Adrenal gland (tissue), 9 donors: ENCODE measurements at regions not wholly inside any gene's neighbourhood (a gene's known extent, or its start where the extent isn't known, plus 50 kb on each side); places are given as distances from the start of the nearest gene placed in this dataset.

ENCODE experiments used
- DNase-seq, 7 donors: peaks; one replicate each; pipeline ENCODE4 v3.0.0-alpha.2; 2019 to 2020
- H3K27ac ChIP-seq, 5 donors: fragments of 200-600 bp; sonication (generic) in 4 of 5; 1 replicate in 3 of 5; 2 replicates in 2 of 5; pipeline versions ENCODE4 v1.5.1 to v1.8.0; 2016 to 2020; ENCODE audit warnings: mild to moderate bottlenecking in 1 of 5
- H3K27me3 ChIP-seq: fragments of 200-600 bp; 2 replicates; pipeline ENCODE4 v1.8.0; 2021
- H3K36me3 ChIP-seq, 2 donors: fragments of 200-600 bp; replicated peaks in 1 of 2; 1 replicate in 1 of 2; 2 replicates in 1 of 2; pipeline versions ENCODE4 v1.5.1 to v1.8.0; 2018 to 2022
- H3K4me1 ChIP-seq, 2 donors: fragments of 200-600 bp; replicated peaks in 1 of 2; 1 replicate in 1 of 2; 2 replicates in 1 of 2; pipeline versions ENCODE4 v1.5.1 to v1.8.0; 2018 to 2021
- H3K4me3 ChIP-seq, 4 donors: fragments of 200-600 bp; sonication (generic) in 3 of 4; one replicate each; pipeline ENCODE4 v1.5.1; 2016 to 2018
- H3K9me3 ChIP-seq, 3 donors: fragments of 200-600 bp; sonication (generic) in 1 of 3; replicated peaks in 1 of 3; 1 replicate in 2 of 3; 2 replicates in 1 of 3; pipeline versions ENCODE4 v1.5.1 to v1.8.0; 2016 to 2021
- POLR2A ChIP-seq, 2 donors: fragments of 450-650 bp; IDR thresholded peaks; one replicate each; pipeline ENCODE4 v1.6.1; 2017; ENCODE audit warnings: antibody characterized with exemption in 2 of 2, mild to moderate bottlenecking in 2 of 2, moderate library complexity in 1 of 2
- WGBS, 4 donors: extraction: QIAGEN DNeasy Blood & Tissue Kit in 2 of 4; methylation state at CpG; one replicate each; pipeline versions ENCODE4 v1.1.5 to v1.1.7; 2013 to 2017; 5-methylcytosine and 5-hydroxymethylcytosine counted together
- intact Hi-C, 2 donors: fragments of 100-400 bp; cut with DNase I; formaldehyde crosslinking; loops; one replicate each; pipeline versions ENCODE4 v1.14.1 to v1.15.0; 2022 to 2023
- TF ChIP-seq, protein P1 (sequence below), 6 experiments: fragments of 450-650 bp in 4 of 6; fragments of 200-600 bp in 2 of 6; sonication (generic) in 1 of 6; IDR thresholded peaks; 1 replicate in 5 of 6; 2 replicates in 1 of 6; pipeline versions ENCODE4 v1.5.1 to v1.8.0; 2016 to 2021; ENCODE audit warnings: antibody characterized with exemption in 6 of 6, mild to moderate bottlenecking in 2 of 6, moderate library complexity in 1 of 6
- donor health status: healthy with polysubstance abuse.
- donor health status: Bipolar disorder and iron deficiency.
- donor health status: DM: yes; HTN: yes; CAD: no.
- donor health status: DM: no; HTN: no; CAD: no.
- donor health status: DM: no; HTN: no; CAD: no.

DNA sequence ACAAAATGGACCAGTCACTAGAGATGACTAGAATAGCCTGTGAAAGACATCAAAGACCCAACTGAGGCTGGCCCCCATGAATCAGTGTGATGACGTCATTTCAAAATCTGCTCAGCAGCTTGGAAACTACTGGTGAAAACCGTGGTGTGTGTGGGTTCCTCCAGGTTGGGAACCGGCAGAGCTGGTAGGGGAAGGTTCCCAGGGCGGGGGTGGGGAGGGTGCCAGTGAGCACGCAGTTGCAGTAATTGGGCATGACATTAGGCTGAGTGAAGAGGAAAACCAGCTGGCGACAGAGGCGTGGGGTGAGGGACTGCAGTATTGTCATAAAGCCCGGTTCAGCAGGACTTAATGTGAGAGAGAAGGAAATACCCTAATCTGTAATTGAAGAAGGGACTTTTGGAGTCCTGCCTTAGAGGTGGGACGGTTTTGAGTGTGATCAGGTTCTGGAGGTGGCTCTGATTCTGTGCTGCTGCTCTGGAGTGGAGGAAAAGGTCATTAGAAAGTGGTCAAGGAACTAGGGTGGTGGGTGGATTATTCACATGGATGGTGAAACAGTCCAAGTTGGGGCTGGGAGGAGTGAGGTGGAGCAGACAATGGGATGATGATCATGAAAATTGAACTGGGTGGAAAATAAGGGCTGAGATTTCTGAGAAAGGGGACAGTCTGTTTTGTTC lies 52.0 kb upstream of the MTHFD1L start:
- 58 to 63% (median 60%) methylated on average over 9 of the region's 9 CpGs for WGBS, 4 donors
- Histone ChIP-seq H3K27me3 (no peaks in the 10 kb centered on the region), H3K27ac (peak overlapping the region in 1 of 5 donors; percentile 22), H3K36me3 (no peaks in the 10 kb centered on the region), H3K4me3 (no peak overlapping the region), H3K9me3 (no peaks in the 10 kb centered on the region), H3K4me1 (no peaks in the 10 kb centered on the region)
- TF ChIP-seq POLR2A (IDR thresholded peaks at IDR 0.05) = no peak
- TF ChIP-seq, protein P1, sequence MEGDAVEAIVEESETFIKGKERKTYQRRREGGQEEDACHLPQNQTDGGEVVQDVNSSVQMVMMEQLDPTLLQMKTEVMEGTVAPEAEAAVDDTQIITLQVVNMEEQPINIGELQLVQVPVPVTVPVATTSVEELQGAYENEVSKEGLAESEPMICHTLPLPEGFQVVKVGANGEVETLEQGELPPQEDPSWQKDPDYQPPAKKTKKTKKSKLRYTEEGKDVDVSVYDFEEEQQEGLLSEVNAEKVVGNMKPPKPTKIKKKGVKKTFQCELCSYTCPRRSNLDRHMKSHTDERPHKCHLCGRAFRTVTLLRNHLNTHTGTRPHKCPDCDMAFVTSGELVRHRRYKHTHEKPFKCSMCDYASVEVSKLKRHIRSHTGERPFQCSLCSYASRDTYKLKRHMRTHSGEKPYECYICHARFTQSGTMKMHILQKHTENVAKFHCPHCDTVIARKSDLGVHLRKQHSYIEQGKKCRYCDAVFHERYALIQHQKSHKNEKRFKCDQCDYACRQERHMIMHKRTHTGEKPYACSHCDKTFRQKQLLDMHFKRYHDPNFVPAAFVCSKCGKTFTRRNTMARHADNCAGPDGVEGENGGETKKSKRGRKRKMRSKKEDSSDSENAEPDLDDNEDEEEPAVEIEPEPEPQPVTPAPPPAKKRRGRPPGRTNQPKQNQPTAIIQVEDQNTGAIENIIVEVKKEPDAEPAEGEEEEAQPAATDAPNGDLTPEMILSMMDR (IDR thresholded peaks at IDR 0.05) = no peak
- intact Hi-C loops = loop anchor here (2.0 to 10.0 kb wide), 3 partner anchors 395 to 739 kb away; no protein-coding TSS in a partner anchor
- DNase-seq = no peak

DNA sequence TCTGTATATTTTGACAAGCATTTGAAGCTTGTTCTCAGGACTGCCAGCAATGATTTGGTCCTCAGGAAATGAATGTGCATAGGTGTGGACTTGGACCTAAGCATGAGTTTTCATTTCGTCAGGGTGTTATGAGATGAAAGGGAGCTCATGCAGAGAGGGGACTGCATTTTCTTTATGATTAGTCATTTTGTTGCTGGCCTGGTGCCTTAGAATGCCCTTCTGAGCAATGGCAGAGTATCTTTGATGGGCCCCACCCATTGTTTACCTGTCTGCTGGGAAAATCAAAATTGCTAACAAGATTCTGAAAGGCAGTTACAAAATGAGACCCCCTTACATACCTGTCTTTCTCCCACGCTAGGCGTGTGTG lies 51.5 kb upstream of the MTHFD1L start:
- WGBS, 4 donors = 62 to 70% (median 67%) methylated on average over 3 of the region's 3 CpGs
- TF ChIP-seq, protein P1 (IDR thresholded peaks at IDR 0.05) = no peak
- Histone ChIP-seq H3K27ac (no peak overlapping the region), H3K36me3 (no peaks in the 10 kb centered on the region), H3K27me3 (no peaks in the 10 kb centered on the region), H3K9me3 (no peaks in the 10 kb centered on the region), H3K4me1 (no peaks in the 10 kb centered on the region), H3K4me3 (no peak overlapping the region)
- intact Hi-C loops = loop anchor here (2.0 to 10.0 kb wide), 3 partner anchors 395 to 739 kb away; no protein-coding TSS in a partner anchor
- no peak for DNase-seq
